CD4-positive, alpha-beta T cell treated with Interleukin-4 for 4 hours (primary cell): ENCODE measurements at regions not wholly inside any gene's neighbourhood (a gene's known extent, or its start where the extent isn't known, plus 50 kb on each side); places are given as distances from the start of the nearest gene placed in this dataset.

Experiments
- DNase-seq: peaks from one replicate; pipeline ENCODE4 v3.0.0-alpha.2; 2020

DNA sequence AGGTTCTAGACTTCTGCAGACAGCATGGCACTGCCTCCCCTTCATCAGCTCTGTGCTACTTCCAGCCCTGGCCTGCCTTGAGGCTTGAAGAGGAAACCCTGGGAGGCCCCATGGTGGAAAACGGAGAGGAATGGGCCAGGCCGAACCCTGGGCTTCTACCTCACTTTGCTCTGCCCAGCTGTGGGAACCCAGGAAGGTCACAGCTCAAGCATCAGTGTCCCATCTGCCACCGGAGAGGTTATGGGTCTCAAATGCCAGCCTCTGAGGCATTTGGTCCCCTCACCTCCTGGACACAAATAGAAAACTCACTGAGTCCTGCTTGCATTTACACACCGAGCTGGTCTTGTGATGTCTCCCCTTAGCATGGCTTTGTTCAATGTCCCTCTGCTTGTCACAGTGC lies 80.1 kb upstream of the ALDH1B1 start:
- no peak for DNase-seq

DNA sequence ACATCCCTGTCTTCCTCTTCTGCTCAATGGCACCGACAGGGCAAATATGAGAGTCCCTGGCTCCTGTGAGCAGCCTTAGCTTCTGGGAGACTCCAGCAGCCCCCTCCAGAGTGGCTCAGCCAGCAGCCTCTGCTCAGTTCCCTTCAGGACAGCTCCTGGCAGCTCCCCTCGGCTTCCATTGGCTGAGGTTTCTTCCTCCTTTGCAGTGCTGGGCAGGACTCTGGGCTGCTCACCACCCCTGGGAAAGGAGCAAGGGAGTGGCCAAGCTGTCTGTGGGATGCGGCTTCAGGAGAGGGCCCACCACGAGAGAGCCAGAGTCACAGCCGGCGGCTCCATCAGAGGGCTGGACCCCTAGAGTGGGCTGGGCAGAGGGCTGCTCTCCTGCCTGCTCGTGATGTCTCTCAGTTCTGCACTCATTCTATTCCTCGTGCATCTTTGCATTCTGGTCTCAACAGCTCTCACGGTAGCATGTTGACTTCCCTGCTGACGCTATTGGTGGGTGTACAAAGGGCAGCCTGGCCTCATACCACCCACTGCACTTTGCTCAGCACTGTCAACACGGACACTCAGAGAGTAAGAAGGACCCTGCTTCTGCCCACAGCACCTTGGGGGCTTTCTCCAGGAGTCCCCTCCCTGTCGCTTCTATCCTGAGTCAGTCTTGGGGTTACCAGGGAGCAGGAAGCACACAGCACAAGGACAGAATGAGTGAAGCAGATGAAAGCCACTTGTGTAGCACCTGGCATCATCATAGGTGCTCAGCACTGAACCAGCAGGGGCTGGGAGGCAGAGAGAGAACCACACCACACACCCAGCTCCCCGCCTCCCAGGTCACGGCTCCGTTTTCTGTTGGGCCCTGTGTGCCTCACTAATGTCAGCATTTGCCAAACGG lies 80.9 kb upstream of the ALDH1B1 start:
- no peak for DNase-seq

DNA sequence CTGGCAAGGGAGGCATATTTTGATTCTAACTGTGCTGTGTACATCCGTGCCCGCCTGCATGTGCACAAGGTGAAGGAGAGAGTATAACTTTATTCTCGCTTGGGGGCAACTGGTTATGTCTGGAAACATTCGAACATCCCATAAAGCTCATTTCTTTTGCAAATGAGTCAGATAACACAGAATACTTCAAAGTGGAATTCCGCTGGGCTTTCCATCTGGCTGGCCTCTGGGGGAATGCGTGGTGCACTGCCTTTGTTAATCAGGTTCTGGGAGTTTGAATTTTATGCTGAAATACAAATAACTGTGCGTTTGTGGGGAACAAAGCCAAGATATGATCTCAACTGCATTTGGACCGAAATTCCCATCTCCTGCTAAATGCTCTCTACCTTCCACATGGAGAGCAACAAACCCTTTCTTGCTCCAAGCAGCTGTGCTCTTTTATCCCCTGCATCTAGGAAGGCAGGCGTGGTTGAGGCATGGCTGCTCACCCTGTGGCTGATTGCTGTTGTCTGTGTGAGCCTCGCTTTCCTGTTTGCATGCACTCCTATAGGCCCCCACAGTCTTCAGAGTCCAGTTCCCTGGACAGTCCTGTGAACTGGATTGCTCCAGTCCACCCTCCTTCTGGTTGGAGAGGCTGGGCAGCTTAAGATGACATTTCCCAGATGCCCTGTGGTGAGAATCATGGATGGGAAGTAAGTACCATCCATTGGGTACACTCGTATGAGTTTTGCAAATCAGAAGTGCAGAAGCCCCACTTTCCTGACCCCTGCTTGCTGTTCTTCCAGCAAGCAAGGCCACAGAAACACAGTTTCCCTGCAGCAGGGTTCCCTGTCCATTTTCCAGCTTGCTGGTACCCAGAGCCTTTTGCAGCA lies 82.9 kb upstream of the ALDH1B1 start:
- DNase-seq = no peak

DNA sequence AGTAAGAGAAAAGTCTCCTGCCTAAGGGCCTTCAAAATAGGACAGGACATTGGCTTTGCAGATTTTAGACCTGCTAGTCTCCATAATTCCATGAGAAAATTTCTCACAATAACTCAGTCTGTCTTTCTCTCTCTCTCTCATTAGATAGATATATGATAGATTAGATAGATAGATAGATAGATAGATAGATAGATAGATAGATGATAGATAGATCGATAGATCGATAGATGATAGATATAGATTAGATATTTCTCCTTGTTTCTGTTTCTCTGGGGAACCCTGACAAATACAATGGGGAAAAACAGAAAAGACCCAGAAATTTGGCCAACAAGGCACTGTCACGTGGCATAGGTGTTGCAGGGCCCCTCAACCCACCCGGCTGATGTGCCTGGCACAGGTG lies 84.4 kb upstream of the ALDH1B1 start:
- no peak for DNase-seq

DNA sequence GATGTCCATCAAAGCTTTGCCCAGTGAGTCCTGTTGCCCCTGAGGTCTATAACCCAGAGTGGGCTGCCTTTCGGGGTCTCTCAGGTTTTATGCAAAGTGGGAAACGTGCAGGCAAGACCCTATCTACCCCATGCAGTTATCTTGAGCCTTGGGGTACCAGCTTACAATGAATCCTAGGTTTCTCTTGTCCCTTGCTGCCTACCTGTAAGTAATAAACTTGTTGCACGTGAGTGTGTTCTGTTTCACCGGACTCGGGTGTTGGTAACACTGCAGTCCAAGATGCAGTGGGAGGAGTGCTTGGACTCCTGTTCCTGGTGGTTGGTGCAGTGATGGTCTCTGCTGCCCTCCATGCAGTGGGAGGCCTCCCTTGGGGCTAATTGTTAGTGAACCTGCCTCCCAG lies 85.6 kb upstream of the ALDH1B1 start:
- DNase-seq = no peak

DNA sequence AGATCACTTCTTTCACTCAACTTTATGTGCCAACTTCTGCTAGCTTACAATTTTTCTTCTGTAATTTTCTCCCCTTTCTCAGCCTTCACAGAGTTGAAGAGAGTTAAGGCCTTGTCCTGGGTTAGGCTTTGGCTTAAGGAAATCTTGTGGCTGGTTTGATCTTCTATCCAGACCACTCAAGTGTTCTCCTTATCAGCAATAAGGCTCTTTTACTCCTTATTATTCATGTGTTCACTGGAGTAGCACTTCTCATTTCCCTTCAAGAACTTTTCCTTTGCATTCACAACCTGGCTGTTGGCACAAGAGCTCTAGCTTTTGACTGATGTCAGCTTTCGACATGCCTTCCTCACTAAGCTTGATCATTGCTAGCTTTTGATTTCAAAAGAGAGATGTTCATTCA lies 86.9 kb upstream of the ALDH1B1 start:
- no peak for DNase-seq

DNA sequence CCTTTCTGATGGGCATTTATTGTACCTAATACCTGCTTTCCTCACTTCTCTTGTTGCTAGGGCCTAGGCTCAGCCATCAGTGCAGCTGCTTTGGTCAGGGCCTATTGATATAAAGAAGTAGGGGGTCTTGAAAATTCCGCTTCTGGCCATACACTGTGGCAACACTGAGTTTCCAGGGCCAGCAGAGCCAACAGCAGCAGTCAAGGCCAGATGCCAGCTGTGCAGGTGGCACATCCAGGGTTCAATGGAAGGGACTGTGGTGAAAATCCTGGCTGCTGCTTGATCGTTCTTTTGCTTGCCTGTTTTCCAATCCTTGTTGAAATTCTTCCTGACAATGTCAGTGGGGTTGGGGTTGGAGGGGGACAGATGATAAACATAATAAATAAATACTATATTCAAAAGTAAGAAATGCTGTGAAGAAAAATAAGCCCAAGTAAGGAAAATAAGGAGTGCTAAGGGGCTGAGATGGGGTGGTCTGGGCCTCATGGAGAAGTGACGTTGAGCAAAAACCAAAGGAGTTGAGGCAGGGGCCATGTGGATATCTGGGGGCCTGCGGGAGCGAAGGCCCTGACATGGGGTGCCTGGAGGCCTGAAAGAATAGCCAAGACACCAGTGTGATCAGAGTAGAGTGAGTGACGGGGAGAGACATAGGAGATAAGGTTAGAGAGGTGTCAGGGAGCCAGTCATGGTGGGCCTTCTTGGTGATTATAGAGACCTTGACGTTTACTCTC lies 91.0 kb upstream of the ALDH1B1 start:
- DNase-seq = no peak

DNA sequence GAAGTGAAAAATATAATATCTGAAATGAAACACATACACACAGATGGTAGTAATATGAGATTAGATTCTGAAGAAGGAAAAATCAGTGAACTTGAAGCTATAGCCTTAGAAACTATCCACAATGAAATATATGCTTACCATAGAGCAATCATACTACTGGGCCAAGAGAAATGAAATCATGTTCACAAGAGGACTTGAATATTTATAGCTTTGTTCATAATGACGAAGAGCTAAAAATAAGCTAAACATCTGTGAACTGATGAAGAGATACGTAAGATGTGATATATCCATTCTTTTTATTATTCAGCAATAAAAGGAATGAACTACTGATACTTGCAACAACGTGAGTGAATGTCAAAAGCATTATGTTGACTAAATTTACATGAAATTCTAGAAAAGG lies 92.6 kb upstream of the ALDH1B1 start:
- DNase-seq = no peak

DNA sequence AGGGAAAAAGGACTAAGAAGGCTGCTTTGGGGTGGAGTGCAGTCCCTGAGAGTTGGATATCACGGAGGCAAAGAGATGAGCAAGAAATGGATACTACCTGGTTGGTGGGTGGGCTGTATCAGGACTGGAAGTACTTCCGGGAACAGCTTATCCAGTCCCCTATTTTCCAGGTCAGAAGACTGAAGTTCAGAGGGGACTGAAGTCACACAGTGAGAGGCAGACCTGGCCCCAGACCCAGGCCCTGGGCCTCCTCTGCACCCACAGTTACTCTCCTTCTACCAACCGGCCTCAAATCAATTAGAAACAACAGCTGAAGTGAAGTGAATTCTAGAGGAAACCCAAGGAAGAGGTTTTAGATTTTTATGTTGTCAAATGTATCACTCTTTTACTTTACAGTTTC lies 93.6 kb upstream of the ALDH1B1 start:
- no peak for DNase-seq

DNA sequence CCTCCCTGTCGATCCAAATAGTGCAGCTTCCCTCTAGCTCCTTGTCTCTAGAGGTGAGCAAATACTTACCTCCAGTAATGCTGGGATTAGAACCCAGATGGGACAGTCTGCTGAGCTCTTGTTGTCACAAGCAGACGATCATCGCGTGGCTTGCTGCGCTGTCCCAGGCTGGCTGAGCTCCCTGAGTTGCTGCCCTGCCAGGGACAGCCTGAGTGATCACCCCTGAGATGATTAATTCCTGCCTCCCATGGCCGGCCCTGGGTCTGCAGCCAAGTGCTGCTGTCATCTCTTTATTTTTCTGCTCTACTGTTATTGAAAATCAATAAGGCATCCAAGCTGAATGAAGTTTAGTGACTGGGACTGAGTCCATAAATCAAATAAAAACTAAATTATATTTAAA lies 94.0 kb upstream of the ALDH1B1 start:
- no peak for DNase-seq

DNA sequence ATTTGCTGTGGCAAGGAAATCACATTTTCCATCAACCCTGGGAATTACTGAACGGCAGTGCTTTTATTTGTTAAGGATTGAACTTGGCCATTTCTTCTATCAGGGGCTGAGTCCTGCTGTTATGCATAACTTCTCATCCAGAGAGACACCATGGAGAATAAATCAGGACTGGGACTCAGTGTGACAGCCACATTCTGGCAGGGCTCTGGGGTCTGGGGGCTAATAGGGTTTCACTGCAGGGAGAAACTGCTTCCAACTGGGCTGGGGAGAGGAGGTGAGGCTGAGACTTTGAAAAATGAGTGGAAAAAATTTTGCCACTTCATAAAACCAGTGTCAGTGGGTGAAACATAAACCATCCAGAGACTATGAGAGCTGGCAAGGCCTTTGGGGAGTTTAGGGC lies 95.7 kb upstream of the ALDH1B1 start:
- DNase-seq = no peak

DNA sequence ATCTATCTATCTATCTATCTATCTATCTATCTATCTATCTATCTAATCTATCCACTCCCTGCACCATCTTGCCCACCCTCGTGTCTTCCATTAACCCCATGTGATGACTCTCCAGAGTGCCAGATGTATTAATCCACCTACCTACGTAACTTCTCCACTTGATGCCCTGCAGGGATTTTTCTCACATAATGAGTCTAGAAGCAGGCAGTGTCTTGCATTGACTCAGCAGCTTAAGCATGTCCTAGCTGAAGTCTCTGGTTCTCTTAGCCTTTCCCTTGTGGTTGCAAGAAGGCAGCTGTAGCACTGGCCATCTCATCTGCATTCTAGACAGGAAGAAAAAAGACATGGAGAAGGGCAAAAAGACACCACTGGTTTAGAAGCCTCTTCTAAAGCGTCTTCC lies 96.7 kb upstream of the ALDH1B1 start:
- DNase-seq = no peak

DNA sequence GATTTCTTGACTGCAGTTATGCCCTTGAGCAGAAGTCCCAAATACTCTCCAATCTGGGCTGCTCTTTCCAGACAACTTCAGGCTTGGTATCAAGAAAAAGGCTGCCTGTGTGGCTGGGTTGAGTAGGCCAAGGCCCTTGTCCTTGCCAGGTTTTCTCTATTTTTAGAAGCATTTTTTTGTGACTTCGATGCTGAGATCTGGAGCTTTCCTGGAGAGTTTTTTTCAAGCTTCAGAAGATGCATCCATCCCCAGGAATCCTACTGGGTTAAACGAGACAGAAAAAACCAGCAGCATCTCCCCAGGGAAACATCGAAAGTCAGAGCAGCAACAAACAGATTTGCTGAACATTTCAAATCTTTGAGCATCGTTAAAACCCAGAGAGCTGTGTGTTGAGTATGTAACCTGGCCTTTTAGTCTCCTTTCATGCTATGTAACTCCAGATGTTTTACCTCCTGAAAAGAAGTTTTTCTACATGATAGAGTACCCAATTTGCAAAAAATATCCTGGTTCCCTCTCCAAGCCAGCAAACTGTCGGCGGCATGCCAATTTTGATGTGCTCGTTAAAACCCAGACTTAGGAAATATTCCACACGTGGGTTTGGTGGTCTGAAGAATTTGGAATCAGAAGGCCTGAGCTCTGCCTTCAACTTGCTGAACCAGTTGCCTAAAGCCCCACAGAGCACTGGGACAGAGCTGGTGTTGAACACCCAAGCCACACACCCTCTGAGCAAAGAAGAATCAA lies 98.1 kb upstream of the ALDH1B1 start:
- DNase-seq = no peak

DNA sequence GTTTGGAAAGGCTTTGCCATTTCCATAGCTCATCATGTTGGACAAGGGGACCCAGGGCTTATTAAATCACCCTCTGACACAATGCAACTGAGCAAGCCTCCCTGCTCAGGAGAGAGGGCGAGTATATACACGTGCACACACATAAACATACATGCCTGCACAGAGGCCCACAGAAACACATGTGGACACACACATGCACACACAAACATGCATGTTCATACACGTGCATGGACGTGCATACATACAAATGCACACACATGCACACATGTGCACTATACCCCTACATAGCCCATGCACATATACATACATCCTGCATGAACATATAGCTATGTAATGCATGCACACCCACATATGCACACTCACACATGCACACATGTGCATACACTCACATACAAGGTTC lies 99.5 kb upstream of the ALDH1B1 start:
- DNase-seq = no peak

DNA sequence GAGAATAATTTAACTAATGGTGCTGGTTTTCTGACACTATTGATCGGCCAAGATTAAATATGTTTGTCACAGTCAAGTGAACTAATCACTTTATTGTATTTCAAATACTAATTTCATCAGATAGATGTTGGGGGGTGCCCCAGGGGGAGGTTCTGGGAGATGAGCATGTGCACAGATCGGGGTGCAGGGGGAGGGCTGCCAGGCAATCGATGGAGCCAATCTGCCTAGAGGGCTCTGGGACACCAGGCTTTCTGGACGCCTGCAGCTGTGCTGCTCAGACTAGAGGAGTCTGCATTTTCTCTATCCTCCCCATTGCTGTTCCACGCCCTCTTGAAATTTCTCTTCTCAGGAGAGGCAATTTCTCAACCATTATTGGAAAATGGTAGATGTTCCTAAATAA lies 100.0 kb upstream of the ALDH1B1 start:
- no peak for DNase-seq

DNA sequence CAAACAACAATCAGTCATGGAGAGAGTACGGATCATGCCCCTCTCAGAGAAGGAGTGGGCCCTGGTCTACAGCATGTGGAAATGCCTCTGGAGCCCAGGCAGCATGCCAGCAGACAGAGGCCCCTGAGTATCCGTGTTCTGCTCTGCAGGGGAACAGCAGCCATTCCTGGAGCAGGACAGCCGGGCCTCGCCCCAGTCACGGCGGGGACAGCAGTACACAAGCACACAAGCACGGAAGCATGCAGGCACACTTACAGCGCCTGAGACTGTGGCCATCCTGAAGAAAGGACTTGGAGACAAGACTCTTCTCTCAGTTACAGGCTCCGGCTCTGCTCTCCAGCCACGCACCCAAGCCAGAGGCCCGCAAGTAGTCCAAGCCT lies 102.6 kb upstream of the ALDH1B1 start:
- DNase-seq = no peak

DNA sequence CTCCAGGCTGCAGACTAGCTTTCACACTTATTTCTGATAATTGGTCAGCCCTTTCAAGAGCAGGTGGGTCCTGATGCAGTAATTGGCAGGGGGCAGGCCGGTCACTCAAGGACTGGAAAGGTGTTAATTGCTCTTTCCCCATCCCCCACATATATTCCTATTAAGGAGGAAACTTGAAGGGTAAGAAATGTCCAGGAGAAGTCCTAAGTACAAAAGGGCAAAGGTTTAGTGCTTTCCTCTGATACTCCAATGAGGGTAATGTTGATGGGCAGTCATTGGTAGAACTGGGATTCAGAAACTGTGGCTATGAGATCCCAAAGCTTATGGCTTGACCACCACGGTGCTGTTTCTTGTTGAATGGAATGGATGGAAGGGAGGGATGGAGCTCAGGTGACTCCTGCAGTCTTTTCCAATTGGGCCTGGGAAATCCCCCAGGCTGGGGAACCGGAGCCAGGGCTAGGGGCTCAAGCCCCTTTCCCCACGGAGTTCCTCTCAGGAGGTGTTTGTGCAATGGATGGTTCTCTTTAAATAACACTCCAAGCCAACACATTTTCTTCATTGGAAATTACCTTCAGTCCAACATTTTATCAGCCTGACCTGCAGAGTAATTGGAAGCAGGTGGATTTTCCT lies 103.2 kb upstream of the ALDH1B1 start:
- no peak for DNase-seq

DNA sequence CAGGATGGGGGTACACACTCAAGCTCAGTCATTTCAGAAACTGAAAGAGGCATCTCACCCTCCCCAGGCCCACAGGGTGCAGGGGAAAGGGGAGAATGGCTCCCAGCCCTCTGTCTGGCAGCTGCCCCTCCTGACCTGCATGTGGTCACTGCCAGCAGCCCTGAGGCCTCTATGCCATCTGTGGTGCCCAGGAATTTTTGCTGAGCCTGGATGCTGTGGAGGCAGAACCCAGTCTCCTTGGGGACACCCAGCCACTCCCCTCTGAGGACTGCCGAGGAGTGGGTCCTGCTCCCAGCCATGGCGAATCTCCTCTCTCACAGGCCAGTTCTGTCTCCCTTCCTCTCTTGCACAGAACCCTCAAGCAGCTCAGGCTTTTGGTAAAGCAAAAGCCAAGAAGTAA lies 104.0 kb upstream of the ALDH1B1 start:
- no peak for DNase-seq

DNA sequence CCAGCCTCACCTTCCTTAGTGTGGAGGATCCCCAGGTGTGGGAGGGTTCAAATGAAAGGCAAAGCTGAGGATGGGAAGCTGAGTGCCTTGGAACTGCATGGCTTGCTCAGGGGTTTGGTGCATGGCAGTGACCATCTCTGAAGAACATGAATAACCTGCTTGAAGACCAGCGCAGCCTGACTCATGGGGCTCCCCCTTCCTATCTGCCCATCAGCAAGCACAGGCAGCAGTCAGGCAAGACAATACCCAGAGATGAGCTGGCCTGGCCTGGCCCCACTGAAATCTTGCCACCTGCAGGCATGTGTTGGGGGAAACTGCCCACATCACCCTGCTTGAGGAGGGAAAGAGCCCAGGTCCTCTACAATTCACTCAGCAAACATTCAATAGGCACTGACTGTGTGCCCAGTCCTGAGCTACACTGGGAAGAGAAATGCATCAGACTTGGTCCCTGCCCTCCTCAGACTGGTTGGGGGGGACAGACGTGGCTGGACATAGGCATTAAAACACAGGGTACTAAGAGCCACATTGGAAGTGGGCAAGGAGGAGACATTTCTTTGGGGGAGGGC lies 105.0 kb upstream of the ALDH1B1 start:
- no peak for DNase-seq

DNA sequence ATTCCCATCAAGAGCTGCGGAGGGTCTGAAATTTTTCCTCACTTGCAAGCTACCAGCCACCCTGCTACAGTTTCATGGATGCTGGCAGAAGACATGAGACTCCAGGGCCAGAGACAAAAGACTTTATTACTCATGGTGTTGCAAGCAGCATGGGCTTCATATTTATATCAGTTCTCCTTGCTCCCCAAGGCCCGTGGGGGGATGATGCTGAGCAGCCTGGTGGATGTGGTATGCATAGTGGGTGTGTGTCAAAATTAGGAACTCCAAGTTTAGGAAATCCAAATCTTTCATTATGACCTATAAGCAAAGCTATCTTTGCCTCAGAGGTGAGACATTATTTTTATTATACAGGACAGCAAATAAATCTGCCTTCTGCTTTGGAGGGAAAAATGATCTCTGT lies 105.7 kb upstream of the ALDH1B1 start:
- DNase-seq = no peak

DNA sequence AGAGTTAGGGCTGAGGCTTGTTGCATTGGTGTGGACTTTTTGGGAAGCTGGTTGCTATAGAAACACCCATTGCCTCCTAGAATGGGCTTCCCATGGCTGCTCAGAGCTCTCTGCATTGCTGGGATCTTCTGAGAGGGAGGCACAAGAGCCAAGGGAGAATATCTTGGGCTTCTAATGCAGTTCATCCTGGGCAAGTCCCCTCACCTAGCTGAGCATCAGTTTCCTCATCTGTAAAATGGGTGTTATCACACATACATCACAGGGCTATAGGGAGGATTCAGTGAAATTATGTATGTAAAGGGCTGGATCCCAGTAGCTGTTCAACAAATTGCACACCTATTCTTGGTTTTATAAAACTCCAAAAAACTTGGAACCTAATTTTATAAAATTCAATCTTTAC lies 106.1 kb upstream of the ALDH1B1 start:
- no peak for DNase-seq

DNA sequence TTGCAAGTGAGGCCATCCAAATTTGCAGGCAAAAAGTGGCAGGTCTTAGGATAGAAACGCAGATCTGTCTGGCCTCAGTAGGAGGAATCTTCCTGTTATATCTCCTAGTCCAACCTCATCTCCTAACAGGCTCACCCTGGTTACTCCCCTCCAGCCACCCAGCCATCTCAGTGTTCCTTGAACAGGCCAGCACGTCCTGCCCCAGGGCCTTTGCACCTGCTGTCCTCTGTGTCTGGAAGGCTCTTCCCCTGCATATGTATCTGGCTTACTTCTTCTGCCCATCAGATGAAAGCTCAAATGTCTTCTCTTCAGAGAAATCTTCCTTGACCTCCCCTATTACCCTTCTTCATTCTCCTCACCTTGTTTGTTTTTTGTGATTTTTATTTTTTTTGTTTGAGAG lies 107.3 kb upstream of the ALDH1B1 start:
- no peak for DNase-seq
